ENCODE measurements at regions not wholly inside any gene's neighbourhood (a gene's known extent, or its start where the extent isn't known, plus 50 kb on each side); places are given as distances from the start of the nearest gene placed in this dataset.

DNA sequence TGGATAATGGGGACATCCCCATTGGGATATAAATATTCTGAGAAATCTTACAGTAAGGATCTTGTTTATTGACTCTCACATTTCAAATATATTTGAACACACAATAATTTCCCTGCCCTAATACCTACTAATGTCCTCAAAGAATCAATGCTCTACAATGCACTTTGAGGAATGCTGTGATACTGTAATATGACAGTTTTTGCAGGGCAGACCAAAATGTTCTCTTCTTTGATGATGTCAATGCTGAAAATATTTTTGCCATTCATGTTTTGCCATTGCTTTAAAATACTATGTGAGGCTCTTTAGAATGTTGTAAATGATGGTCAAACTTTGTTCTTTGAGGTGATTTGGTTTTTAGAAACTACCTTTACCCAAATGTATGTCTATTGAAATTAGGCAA is 594.1 kb downstream of the INHBA start:
- H3K4me1 Mint-ChIP-seq (ENCODE audit: insufficient read depth, unreplicated experiment): peaks cover 39% of the 10 kb centered on the region
- no peaks in the 10 kb centered on the region for H3K36me3 Mint-ChIP-seq (ENCODE audit: insufficient read depth, unreplicated experiment)
- BruUV-seq (replicated peaks): no TSS peak
- intact Hi-C loops (cut with micrococcal nuclease): loop anchor here (5.0 to 10.0 kb wide), 2 partner anchors 54 to 588 kb away; no protein-coding TSS in a partner anchor
- TF ChIP-seq, protein P1, sequence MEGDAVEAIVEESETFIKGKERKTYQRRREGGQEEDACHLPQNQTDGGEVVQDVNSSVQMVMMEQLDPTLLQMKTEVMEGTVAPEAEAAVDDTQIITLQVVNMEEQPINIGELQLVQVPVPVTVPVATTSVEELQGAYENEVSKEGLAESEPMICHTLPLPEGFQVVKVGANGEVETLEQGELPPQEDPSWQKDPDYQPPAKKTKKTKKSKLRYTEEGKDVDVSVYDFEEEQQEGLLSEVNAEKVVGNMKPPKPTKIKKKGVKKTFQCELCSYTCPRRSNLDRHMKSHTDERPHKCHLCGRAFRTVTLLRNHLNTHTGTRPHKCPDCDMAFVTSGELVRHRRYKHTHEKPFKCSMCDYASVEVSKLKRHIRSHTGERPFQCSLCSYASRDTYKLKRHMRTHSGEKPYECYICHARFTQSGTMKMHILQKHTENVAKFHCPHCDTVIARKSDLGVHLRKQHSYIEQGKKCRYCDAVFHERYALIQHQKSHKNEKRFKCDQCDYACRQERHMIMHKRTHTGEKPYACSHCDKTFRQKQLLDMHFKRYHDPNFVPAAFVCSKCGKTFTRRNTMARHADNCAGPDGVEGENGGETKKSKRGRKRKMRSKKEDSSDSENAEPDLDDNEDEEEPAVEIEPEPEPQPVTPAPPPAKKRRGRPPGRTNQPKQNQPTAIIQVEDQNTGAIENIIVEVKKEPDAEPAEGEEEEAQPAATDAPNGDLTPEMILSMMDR (IDR thresholded peaks at IDR 0.05; ENCODE audit: unreplicated experiment): no peak
- no peak overlapping the region for H3K4me3 Mint-ChIP-seq (ENCODE audit: unreplicated experiment)
- ChIA-PET POLR2A (no interaction called here), CTCF (no interaction called here)
- DNase-seq (ENCODE audit: unreplicated experiment): no peak
- peak overlapping the region; percentile 94 for H3K27ac Mint-ChIP-seq (ENCODE audit: low read depth, unreplicated experiment)
- H3K9me3 Mint-ChIP-seq (ENCODE audit: unreplicated experiment): no peaks in the 10 kb centered on the region
- no peaks in the 10 kb centered on the region for H3K27me3 Mint-ChIP-seq (ENCODE audit: insufficient read depth, unreplicated experiment)

DNA sequence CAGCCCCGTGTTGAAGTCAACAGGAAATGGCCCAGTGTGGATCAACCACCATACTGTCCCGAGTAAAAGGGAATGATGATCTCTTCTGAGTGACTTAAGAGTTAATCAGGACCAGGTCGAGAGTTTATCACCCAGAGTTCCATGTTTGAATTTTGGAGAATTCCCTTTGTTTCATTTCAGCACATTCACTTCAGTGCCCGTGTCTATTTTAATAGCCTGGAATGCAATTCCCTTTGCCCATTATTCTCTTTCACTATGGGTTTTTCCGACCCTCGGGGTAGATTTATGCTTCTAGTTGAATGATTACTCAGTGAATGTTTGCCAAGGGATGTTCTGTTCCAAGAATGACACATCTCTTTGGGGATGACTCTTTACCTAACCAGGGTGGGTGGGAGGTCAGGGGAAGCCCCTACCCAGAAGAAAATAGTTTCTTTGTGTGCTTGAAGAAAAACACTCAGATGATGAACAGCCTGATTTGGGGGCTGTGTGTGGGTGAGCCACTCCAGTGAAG is 594.9 kb downstream of the INHBA start:
- peak overlapping the region; percentile 52 for H3K27ac Mint-ChIP-seq (ENCODE audit: low read depth, unreplicated experiment)
- no peaks in the 10 kb centered on the region for H3K9me3 Mint-ChIP-seq (ENCODE audit: unreplicated experiment)
- no peaks in the 10 kb centered on the region for H3K36me3 Mint-ChIP-seq (ENCODE audit: insufficient read depth, unreplicated experiment)
- peak; percentile 89 for DNase-seq (ENCODE audit: unreplicated experiment)
- intact Hi-C loops (cut with micrococcal nuclease): loop anchor here (1.0 to 10.0 kb wide), 3 partner anchors 40 to 589 kb away; no protein-coding TSS in a partner anchor
- no peaks in the 10 kb centered on the region for H3K27me3 Mint-ChIP-seq (ENCODE audit: insufficient read depth, unreplicated experiment)
- peaks cover 44% of the 10 kb centered on the region for H3K4me1 Mint-ChIP-seq (ENCODE audit: insufficient read depth, unreplicated experiment)
- TF ChIP-seq, protein P1 (IDR thresholded peaks at IDR 0.05; ENCODE audit: unreplicated experiment): no peak
- CTCF ChIA-PET: interaction anchor here (0.9 kb wide), 1 partner anchor 78 kb away, joined by 3 read pairs; no protein-coding TSS in a partner anchor
- BruUV-seq (replicated peaks): no TSS peak
- POLR2A ChIA-PET: interaction anchor here (0.6 to 2.0 kb wide), 7 partner anchors 8 to 186 kb away, joined by 3 to 18 read pairs (median 3); no protein-coding TSS in a partner anchor
- H3K4me3 Mint-ChIP-seq (ENCODE audit: unreplicated experiment): peak overlapping the region; percentile 48

DNA sequence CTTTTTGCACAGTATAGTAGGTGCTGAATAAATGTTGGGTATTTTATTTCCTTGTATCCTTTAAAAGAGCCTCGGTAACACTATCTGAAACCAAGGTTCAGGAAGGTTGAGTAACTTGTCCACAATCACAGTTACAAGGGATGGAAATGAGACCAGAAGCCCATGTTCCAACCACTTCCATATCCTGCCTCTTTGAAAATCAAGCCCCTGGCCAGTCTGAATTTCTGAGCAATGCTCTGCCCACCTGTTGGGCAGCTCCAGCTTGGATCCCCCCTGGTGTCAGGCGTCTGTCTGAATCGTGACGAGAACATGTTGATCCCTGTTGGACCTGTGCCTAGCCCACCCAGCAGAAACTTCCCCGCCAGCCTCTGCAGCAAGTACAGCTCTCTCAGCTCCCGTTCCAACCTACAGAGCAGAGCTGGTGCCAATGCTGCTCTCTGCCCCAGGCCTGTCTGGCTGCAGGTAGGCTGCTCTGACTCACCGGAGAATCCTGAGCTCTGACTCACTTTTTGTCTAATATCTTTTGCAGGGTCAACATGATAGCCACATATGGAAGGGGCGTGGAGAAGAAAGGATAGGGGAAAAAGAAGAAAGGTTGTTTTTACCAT is 595.5 kb downstream of the INHBA start:
- peak; percentile 93 for DNase-seq (ENCODE audit: unreplicated experiment)
- Mint-ChIP-seq H3K4me1 (ENCODE audit: insufficient read depth, unreplicated experiment) (peaks cover 45% of the 10 kb centered on the region), H3K27me3 (ENCODE audit: insufficient read depth, unreplicated experiment) (no peaks in the 10 kb centered on the region), H3K9me3 (ENCODE audit: unreplicated experiment) (no peaks in the 10 kb centered on the region), H3K27ac (ENCODE audit: low read depth, unreplicated experiment) (peak overlapping the region; percentile 52), H3K36me3 (ENCODE audit: insufficient read depth, unreplicated experiment) (no peaks in the 10 kb centered on the region), H3K4me3 (ENCODE audit: unreplicated experiment) (peak overlapping the region; percentile 48)
- TSS peak; percentile 49 for BruUV-seq (replicated peaks)
- ChIA-PET CTCF (interaction anchor here (0.7 to 1.4 kb wide), 3 partner anchors 78 to 777 kb away, joined by 3 read pairs; no protein-coding TSS in a partner anchor), POLR2A (interaction anchor here (0.6 to 2.0 kb wide), 8 partner anchors 9 to 592 kb away, joined by 3 to 18 read pairs (median 3); no protein-coding TSS in a partner anchor)
- TF ChIP-seq, protein P1 (IDR thresholded peaks at IDR 0.05; ENCODE audit: unreplicated experiment): no peak
- intact Hi-C loops (cut with micrococcal nuclease): loop anchor here (1.0 to 10.0 kb wide), 3 partner anchors 41 to 590 kb away; no protein-coding TSS in a partner anchor

DNA sequence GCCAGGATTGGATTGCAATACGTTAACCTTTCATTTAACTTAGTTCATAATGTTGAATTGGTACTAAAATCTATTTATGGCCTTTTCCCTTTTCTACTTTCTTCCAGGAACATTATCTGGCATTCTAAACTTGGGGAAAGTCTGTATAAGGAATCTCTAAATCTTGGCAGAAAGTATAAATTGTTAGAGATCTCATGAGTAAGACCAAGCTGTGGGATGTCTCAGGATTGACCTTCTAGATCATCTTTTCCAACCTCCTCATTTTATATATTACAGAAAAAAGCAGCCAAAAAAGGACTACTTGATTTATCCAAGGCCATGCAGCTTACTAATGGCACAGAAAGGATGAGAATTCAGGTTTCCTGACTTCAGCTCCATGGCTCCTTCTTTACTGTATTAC is 598.3 kb downstream of the INHBA start:
- Mint-ChIP-seq H3K9me3 (ENCODE audit: unreplicated experiment) (no peaks in the 10 kb centered on the region), H3K4me3 (ENCODE audit: unreplicated experiment) (no peak overlapping the region), H3K4me1 (ENCODE audit: insufficient read depth, unreplicated experiment) (peaks cover 38% of the 10 kb centered on the region), H3K27me3 (ENCODE audit: insufficient read depth, unreplicated experiment) (no peaks in the 10 kb centered on the region), H3K27ac (ENCODE audit: low read depth, unreplicated experiment) (no peak overlapping the region), H3K36me3 (ENCODE audit: insufficient read depth, unreplicated experiment) (no peaks in the 10 kb centered on the region)
- DNase-seq (ENCODE audit: unreplicated experiment): no peak
- ChIA-PET CTCF (interaction anchor here (0.5 to 1.0 kb wide), 4 partner anchors 8 to 873 kb away, joined by 3 read pairs; no protein-coding TSS in a partner anchor), POLR2A (interaction anchor here (1.5 kb wide), 2 partner anchors 11 to 12 kb away, joined by 3 to 5 read pairs; no protein-coding TSS in a partner anchor)
- TF ChIP-seq, protein P1 (IDR thresholded peaks at IDR 0.05; ENCODE audit: unreplicated experiment): no peak
- intact Hi-C loops (cut with micrococcal nuclease): loop anchor here (5.0 to 10.0 kb wide), 2 partner anchors 50 to 593 kb away; no protein-coding TSS in a partner anchor
- BruUV-seq (replicated peaks): no TSS peak

Measured in MCF 10A (cell line).